ENCODE measurements at regions not wholly inside any gene's neighbourhood (a gene's known extent, or its start where the extent isn't known, plus 50 kb on each side); places are given as distances from the start of the nearest gene placed in this dataset.
A peak's percentile ranks its signal among the peaks of the same experiment; 100 is the strongest.

DNA sequence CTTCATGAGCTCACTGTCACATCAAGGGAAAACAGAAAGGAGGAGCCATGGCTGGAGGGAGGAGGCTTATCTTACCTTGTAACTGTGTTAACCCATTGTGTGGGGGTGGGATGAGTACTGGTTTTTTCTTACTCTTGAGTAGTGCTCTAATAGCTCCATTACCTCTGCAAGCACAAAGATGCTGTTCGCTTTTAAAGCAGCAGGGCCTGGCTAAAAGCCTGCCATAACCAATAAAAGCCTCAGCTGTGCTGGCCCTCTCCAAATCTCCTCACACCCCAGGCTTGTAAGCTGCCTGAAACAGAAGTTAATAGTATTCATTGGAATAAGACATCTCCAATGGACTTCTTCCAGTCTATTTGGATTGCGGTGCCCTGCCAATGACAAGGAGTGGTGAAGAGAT, 544.1 kb downstream of the TUSC7 start:
- H3K27me3 ChIP-seq = no peaks in the 10 kb centered on the region
- H3K9me3 ChIP-seq = peaks cover 11% of the 10 kb centered on the region
- DNase-seq = no peak
- no peaks in the 10 kb centered on the region for H3K36me3 ChIP-seq
- no peak overlapping the region for H3K4me3 ChIP-seq

DNA sequence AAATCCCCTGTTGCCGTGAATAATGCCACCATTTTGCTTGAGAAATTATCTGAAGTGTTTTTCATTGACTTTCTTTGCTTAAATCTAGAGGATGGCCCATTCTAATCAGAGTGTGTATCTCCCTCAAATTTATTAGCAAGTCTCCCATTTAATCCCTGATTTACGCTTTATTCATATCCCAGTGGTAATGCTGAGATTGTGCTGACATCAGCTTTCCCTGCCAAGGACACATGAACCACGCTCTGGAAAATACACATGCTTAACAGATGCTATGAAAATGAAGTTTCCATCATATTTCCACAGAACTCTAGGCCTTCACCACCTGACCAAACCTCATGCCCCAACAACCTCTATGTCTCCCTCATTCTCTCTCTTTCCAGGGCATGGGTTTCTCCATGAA, 545.4 kb downstream of the TUSC7 start:
- Histone ChIP-seq H3K36me3 (no peaks in the 10 kb centered on the region), H3K9me3 (peaks cover 11% of the 10 kb centered on the region), H3K4me3 (no peak overlapping the region), H3K27me3 (no peaks in the 10 kb centered on the region)
- DNase-seq = no peak

DNA sequence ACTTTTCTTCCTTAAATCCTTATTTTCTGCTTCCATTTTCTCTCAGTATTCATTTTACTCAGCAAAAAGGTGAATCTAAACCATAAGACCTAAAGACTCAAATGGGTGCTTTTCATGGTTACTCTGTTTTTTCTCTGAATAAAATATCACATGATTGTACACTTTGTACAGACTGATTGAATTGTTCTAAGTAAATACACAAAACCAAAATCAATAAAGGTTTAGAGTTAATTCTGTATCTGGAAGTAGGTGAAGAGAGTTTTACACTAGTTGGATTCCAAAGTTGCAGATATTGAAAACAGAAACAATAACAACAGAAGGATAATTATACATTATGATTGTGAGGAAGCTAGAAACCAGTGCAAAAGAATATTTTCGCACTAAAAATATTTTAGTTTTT, 546.2 kb downstream of the TUSC7 start:
- Histone ChIP-seq H3K27me3 (no peaks in the 10 kb centered on the region), H3K9me3 (peaks cover 11% of the 10 kb centered on the region), H3K4me3 (no peak overlapping the region), H3K36me3 (no peaks in the 10 kb centered on the region)
- no peak for DNase-seq

DNA sequence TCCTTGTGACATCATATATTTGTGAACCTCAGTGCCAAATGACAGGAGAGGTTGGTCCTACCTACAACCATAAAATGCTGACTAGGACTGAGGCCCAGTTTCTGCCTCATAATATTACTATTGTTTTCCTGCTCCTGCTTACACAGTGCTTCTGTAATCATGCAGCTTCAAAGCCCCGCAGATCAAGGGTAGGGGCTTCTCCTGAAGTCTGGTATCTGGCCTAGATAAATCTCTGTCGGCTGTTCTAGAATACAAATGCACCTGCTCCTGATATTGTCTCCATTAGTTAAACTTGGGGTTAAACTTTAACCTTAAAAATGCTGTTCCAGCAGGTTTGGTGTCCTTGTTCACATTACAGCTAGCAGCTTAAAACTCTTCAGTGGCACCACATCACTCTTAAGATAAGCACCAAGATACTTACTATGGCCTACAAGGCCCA, 552.4 kb downstream of the TUSC7 start:
- Histone ChIP-seq H3K27me3 (no peaks in the 10 kb centered on the region), H3K9me3 (no peaks in the 10 kb centered on the region)

DNA sequence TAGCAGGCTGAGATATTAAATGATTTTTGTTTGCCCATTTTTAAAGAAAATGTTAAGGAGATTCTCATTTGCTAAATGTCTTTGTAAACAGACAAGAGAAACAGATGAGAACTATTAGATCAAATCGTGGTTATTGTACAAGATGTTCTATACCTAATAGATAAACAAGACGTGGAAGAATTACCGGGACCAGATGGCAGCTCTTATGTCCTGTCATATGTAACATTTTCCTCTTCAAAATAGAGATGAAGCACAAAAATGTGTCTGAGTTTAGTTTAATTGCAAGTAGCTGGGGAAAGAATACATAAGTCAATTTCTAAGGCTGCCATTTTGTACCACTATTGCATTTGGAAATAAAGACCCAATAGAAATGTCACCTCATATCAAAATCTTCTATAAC, 553.7 kb downstream of the TUSC7 start:
- no peaks in the 10 kb centered on the region for H3K36me3 ChIP-seq
- H3K4me3 ChIP-seq = no peak overlapping the region
- no peaks in the 10 kb centered on the region for H3K9me3 ChIP-seq
- no peaks in the 10 kb centered on the region for H3K27me3 ChIP-seq
- no peak for DNase-seq

More for the DNA sequence above, 552.4 kb downstream of the TUSC7 start:
- no peak overlapping the region for H3K4me3 ChIP-seq
- DNase-seq = no peak
- no peaks in the 10 kb centered on the region for H3K36me3 ChIP-seq

DNA sequence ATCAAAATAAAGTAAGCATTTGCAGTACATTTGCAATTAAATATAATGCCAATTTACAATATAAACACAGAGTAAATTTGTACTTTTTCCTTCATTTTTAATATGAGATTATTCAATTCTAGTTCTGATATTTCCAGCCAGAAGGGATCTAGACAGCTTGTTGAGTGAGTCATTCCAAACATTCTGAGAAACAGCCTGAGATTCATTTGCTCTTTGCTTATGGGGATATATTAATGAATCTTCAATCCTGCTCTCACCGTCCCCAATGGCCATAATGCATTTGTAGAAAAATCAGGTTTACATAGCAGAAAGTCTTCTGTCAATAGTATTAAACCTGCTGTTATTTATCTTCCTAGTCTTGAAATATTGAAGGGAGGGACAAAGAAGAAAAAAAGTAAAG, 554.2 kb downstream of the TUSC7 start:
- no peak overlapping the region for H3K4me3 ChIP-seq
- no peaks in the 10 kb centered on the region for H3K9me3 ChIP-seq
- no peak for DNase-seq
- H3K36me3 ChIP-seq = no peaks in the 10 kb centered on the region
- H3K27me3 ChIP-seq = no peaks in the 10 kb centered on the region

DNA sequence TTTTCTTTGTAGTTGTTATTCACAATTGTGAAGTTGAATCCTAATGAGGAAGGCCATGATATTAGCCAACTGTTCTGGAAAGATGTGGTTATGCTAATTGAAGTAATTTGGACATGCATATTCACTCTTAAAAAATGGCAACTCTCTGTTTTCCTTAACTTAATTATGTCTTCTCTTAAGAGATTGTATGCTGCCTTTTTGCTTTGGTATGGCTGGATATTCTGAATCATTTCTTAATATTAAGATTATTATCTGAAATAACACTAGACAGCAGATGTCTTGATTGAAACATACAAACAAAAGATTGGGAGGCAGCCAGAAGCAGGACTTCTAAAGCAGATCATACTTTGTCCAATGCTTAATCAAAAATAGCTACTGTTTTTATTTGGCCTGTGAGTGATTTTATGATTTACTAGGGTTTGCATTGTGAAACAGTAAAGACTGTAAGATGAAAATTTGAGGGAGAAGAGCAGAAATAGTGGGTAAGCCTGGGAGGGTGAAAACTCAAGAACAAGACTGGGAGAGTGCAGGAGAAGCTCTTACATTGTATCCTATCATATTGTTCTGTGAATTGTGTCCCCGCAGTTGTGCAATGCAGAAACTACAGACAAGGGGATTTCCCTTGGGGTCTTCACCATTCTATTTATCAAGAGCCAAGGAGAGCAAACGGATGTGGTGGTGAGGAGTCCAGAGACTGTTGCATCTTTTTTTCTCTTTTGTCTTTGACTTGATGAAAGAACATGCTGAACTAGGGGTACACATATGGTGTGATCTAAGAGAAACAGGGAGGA, 554.8 kb downstream of the TUSC7 start:
- DNase-seq = no peak
- H3K4me3 ChIP-seq = no peak overlapping the region
- no peaks in the 10 kb centered on the region for H3K9me3 ChIP-seq
- H3K36me3 ChIP-seq = no peaks in the 10 kb centered on the region
- no peaks in the 10 kb centered on the region for H3K27me3 ChIP-seq

DNA sequence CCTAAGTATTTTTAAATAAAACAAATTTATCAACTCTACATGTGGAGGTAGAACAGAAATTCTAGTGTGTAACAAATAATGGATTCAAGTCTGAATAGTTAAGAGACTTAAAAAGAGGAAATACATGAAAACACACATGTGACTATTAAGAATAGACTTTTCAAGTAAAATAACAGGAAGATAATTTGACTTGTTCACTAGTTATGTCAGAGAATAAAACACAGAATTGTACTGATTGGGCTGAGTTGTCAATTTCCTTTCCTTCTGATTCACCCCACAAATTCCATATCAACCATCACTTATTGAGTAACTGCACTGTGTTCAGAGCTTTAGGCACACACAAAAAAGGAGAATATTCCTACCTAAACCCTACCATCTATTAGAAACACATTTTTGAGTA, 557.2 kb downstream of the TUSC7 start:
- DNase-seq = no peak
- no peaks in the 10 kb centered on the region for H3K27me3 ChIP-seq
- no peak overlapping the region for H3K4me3 ChIP-seq
- no peaks in the 10 kb centered on the region for H3K9me3 ChIP-seq
- H3K36me3 ChIP-seq = no peaks in the 10 kb centered on the region

DNA sequence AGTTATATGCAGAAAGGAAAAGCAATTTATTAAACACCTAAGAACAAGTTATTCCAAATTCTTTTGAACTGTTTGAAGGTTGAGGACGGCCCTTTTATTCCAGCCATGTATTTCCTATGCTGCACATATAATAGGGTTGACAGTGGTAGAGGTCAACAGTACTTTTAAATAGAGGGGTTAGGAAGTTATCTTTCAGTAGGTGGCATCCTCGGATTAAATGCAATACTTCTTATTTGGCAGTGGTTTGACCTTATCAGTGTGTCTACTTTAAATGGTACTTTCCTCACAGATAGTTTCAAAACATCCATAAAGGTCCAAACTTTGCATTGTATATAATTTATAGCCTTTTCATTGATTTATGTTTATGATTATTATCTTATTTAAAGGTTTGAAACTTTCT, 558.7 kb downstream of the TUSC7 start:
- no peak for DNase-seq
- H3K4me3 ChIP-seq = no peak overlapping the region
- H3K27me3 ChIP-seq = no peaks in the 10 kb centered on the region
- H3K36me3 ChIP-seq = no peaks in the 10 kb centered on the region
- no peaks in the 10 kb centered on the region for H3K9me3 ChIP-seq

DNA sequence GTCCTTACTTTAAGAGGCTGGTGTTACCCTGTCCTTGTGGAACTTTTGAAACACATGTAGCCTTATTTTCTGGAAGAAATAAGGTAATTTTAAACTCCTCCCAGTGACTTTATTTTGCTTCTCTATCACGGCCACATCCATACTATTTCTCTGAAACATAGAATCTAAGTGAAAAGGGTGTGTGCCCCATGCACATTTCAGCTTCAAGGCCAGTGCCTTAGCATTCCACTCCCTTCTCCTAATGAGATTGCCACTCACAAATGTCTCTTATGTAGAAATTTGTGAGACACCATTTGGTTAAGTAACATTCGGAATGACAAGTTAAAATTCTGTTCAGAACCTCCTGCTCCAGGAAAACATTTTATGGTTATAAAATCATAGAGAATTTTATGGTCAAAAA, 562.7 kb downstream of the TUSC7 start:
- no peak for DNase-seq
- no peaks in the 10 kb centered on the region for H3K36me3 ChIP-seq
- H3K9me3 ChIP-seq = no peaks in the 10 kb centered on the region
- no peak overlapping the region for H3K4me3 ChIP-seq
- no peaks in the 10 kb centered on the region for H3K27me3 ChIP-seq

DNA sequence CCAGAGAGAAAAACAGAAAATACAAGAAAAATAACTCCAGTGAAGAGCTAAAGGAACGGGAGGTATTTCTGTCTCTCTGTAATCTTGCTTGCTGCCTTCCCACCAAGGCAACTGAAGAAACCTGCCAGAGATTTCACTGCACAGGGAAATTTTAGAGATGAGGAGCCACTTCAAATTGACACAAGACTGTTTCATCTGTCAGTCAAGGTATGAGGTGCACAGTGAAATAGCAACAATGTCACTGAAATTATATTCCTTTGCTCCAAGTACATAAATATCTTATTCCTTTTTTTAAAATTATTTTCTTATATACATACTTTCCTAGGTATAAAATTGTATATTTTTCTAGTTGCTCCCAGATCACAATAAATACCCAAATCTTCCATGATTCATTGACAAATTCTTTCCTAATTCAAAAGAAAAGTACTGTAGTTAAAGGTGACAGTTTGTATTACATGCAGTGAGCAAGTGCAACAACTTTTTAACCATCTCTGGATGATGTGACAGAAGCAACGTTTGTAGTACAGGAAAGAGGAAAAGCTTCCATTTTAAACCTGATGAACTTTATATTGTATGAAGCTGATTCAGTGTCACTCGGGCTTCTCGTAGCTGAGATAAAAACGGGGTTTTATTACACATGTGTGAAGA, 563.4 kb downstream of the TUSC7 start:
- no peak for DNase-seq
- no peak overlapping the region for H3K4me3 ChIP-seq
- H3K36me3 ChIP-seq = no peaks in the 10 kb centered on the region
- no peaks in the 10 kb centered on the region for H3K27me3 ChIP-seq
- H3K9me3 ChIP-seq = no peaks in the 10 kb centered on the region

DNA sequence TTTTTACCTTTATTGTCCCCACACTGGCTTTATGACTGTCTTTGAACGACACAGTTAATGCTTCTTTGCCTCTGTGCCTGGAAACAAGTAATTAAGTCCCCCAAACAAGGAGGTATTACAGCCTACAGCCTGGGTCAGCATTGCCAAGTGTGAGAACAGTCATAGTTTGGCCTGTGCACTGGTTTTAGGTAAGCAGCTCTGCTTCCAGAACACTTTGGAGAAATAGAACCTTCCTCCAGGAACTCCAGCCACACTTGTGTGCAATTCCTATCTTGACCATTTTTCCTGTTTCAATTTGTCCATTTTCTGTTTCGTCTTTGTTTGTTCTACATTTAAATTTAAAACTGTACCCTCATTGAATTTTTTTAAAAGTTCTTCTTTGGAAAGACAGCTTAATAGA, 568.2 kb downstream of the TUSC7 start:
- DNase-seq = peak; percentile 4

DNA sequence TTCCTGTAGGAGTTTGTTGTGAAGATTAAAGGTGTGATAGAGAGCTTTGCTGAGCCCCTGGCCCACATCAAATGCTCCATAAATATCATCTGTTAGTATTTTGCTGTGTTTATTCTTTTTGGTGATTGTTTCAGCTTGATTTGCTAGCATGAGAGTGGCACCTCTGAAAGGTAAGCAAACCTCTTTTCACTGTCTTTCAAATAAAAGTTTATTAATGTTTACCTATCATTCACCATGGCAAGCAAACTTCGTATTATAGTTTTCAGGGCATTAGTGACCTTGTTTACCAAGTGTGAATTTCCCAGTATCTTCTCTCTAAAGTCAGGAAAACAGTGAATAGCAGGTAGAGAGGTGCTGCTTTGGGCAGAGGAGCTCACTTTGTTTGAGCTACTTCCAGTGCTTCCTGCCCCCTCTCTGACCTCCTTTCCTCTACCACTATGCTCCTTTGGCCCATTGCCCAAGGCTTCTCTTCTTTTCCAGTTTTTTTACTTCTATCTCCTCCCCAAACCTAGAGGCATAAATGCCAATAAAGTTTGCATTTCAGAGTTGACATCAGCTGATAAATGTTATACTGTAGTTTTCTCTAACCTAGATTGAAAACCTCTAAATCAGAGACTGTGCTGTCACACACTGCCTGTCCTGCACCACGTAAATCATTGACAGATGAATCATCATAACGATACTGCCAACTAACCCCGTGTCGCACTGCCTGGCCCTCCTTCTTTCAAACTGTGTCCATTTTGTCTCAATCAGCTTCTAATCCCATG, 569.0 kb downstream of the TUSC7 start:
- DNase-seq = peak; percentile 42
- H3K27me3 ChIP-seq = no peaks in the 10 kb centered on the region
- no peaks in the 10 kb centered on the region for H3K9me3 ChIP-seq
- H3K36me3 ChIP-seq = no peaks in the 10 kb centered on the region
- no peak overlapping the region for H3K4me3 ChIP-seq

More for the DNA sequence above, 568.2 kb downstream of the TUSC7 start:
- no peaks in the 10 kb centered on the region for H3K36me3 ChIP-seq
- no peaks in the 10 kb centered on the region for H3K27me3 ChIP-seq
- no peak overlapping the region for H3K4me3 ChIP-seq
- H3K9me3 ChIP-seq = no peaks in the 10 kb centered on the region

DNA sequence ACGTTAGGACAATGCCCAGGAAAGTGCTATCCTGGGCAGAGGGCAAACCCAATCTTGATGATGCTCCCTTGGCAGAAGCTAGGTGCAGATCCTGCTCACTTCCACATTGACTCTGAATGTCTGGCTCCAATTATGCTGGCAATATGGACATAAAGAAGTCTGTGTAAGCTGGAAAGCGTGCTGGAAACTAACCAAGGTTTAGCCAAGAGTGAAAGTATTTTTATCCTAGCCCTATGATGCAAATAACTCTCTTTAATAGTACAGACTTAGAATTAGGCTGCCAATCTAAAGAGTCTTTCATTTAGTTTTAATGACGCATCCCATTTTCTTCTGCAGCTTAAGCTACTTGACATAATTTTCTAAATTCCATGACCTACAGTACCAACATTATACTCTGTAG, 571.8 kb downstream of the TUSC7 start:
- Histone ChIP-seq H3K36me3 (no peaks in the 10 kb centered on the region), H3K4me3 (no peak overlapping the region), H3K9me3 (no peaks in the 10 kb centered on the region), H3K27me3 (no peaks in the 10 kb centered on the region)
- peak; percentile 22 for DNase-seq

DNA sequence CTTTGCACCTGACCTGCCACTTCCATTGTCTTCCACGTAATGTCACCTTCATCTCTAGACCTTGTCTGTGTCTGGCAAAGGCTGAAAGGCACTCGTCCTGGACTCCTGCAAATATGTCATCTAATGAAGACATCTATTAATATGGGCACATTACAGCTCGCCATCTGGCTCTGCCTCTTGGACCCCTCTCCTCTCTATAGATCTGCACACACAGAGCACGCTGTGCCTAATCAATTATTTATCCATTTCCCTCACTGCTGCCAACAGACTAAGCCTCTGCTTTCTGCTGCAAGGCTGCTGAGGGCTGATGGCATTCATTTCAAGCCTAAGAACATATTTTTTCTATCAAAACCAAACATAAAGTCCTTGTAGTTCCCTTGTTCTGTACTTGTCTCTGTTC, 573.0 kb downstream of the TUSC7 start:
- no peaks in the 10 kb centered on the region for H3K9me3 ChIP-seq
- H3K4me3 ChIP-seq = no peak overlapping the region
- H3K27me3 ChIP-seq = no peaks in the 10 kb centered on the region
- no peak for DNase-seq
- no peaks in the 10 kb centered on the region for H3K36me3 ChIP-seq

DNA sequence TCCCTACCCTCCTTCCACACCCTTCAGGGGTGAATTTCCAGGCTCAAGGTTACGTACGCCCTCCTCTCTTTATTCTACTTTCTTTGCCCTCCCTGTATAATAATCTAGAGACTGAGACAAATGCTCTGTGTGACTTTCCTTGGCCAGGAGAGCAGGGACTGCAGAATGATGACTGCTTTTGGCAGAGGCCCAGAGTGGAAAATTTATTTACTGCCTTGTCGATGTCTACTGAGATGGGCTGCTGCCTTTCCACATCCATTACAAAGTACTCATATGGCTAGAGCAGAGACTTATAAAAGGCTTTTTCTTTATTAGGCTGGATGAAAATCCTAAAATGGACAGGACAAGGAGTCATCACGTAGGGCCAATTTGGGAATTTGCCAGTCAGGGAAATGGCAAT, 576.2 kb downstream of the TUSC7 start:
- Histone ChIP-seq H3K4me3 (no peak overlapping the region), H3K9me3 (no peaks in the 10 kb centered on the region), H3K27me3 (no peaks in the 10 kb centered on the region), H3K36me3 (no peaks in the 10 kb centered on the region)
- DNase-seq = no peak

DNA sequence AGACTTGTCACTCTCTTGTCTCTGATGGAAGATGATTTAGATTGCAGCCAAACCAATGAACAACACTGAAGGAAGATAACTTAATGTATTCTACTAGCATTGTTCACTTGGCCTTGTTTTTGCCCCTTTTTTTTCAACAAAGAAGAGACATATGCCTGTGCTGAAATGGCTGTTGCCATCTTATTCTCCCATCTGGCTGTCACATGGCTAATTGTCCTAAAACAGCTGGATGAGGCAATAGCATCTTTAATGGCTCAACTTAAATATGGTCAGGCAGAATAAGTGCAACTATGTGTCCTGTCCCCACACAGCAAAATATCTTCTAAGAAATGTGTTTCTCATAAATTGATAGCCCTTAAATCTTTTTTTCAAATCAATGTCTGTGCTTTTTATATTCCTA, 576.9 kb downstream of the TUSC7 start:
- Histone ChIP-seq H3K27me3 (no peaks in the 10 kb centered on the region), H3K9me3 (no peaks in the 10 kb centered on the region), H3K4me3 (no peak overlapping the region), H3K36me3 (no peaks in the 10 kb centered on the region)
- no peak for DNase-seq

Data from MG63 (cell line).